Umbilical cord (tissue), 1 donor: ENCODE measurements at regions not wholly inside any gene's neighbourhood (a gene's known extent, or its start where the extent isn't known, plus 50 kb on each side); places are given as distances from the start of the nearest gene placed in this dataset.

ENCODE experiments used
- DNase-seq: peaks from one replicate; pipeline ENCODE4 v3.0.0-alpha.2; 2015; ENCODE audit warnings: low spot score

- no peak for DNase-seq
These were observed 116.6 kb upstream of the LGALSL start for GRCh38 chr2:64337314-64337713.

- no peak for DNase-seq
These were observed 115.9 kb upstream of the LGALSL start for GRCh38 chr2:64338108-64338507.

GRCh38 chr2:64338910-64339500, 115.0 kb upstream of the LGALSL start:
- no peak for DNase-seq

- no peak for DNase-seq
These were observed 112.5 kb upstream of the LGALSL start for GRCh38 chr2:64341461-64341860.

- DNase-seq: no peak
These were observed 111.5 kb upstream of the LGALSL start for GRCh38 chr2:64342195-64343099.

- no peak for DNase-seq
These were observed 108.9 kb upstream of the LGALSL start for GRCh38 chr2:64344999-64345576.

GRCh38 chr2:64345998-64346397, 108.0 kb upstream of the LGALSL start:
- DNase-seq: no peak

- no peak for DNase-seq
These were observed 105.4 kb upstream of the LGALSL start for GRCh38 chr2:64348386-64349130.

GRCh38 chr2:64349131-64349530, 104.8 kb upstream of the LGALSL start:
- DNase-seq: no peak

- DNase-seq: no peak
These were observed 103.0 kb upstream of the LGALSL start for GRCh38 chr2:64350996-64351395.

- DNase-seq: no peak
These were observed 101.7 kb upstream of the LGALSL start for GRCh38 chr2:64352292-64352691.

GRCh38 chr2:64354857-64355680, 98.9 kb upstream of the LGALSL start:
- no peak for DNase-seq

- no peak for DNase-seq
These were observed 97.1 kb upstream of the LGALSL start for GRCh38 chr2:64356906-64357305.

GRCh38 chr2:64359171-64359891, 94.6 kb upstream of the LGALSL start:
- no peak for DNase-seq

GRCh38 chr2:64359892-64360657, 93.9 kb upstream of the LGALSL start:
- DNase-seq: peak; percentile 96

- no peak for DNase-seq
These were observed 92.6 kb upstream of the LGALSL start for GRCh38 chr2:64361151-64361938.

- no peak for DNase-seq
These were observed 91.4 kb upstream of the LGALSL start for GRCh38 chr2:64362562-64363026.

- DNase-seq: no peak
These were observed 90.8 kb upstream of the LGALSL start for GRCh38 chr2:64363140-64363539.

- DNase-seq: no peak
These were observed 90.1 kb upstream of the LGALSL start for GRCh38 chr2:64363848-64364247.
